Stimulated activated CD8-positive, alpha-beta memory T cell treated with anti-CD3 and anti-CD28 coated beads, Interleukin-12 subunit alpha, Interleukin-12 subunit beta, amount 100 ng/mL, for 4 hours (primary cell): ENCODE measurements at regions not wholly inside any gene's neighbourhood (a gene's known extent, or its start where the extent isn't known, plus 50 kb on each side); places are given as distances from the start of the nearest gene placed in this dataset.
"Not testable (repeated sequence)": the region's sequence is repeated elsewhere in the genome, so short reads cannot be mapped to it uniquely, and the experiment has no call there.

Source experiments
- DNase-seq: peaks from one replicate; pipeline ENCODE4 v3.0.0-alpha.2; 2020; ENCODE audit warnings: low read depth

DNA sequence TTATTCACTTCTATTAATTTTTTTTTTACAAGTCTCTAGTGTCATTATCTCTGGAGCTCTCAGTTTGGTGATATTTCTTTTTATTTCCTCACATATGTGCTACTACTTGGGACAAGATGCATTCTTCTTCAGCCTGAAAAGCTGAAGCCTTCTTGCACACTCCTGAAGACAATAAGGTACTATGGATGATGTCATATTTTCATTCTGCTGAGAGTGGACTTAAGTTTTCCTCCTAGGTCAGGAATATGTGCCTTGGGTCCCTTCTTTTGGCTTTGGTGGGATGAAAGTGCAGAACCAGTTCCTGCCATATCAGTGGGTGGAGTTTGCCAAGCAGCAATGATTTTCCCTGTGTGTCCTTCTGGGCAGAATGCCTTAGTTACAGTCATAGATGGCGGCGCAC, 188.7 kb upstream of the EYA4 start:
- DNase-seq, result no peak

GRCh38 chr6:133055441-133055966, 185.7 kb upstream of the EYA4 start:
- DNase-seq, result no peak

DNA sequence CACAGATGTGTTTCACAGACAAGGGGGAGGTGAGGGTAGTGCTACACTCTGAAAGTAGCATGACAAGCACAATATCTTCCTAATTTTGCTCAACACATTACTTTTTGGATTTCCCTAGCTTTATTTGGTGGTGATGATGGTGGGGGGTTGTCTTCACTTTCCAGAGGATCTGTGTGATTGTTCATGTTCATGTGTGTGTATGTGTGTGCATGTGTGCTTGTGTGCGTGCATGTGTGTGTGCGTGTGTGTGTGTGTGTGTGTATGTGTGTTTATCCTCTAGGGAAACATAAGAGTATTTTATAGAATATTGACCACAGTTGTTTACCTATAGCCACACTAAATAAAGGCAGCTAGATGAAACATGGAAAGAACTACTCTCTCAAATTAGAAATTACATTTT, 183.8 kb upstream of the EYA4 start:
- no peak for DNase-seq

DNA sequence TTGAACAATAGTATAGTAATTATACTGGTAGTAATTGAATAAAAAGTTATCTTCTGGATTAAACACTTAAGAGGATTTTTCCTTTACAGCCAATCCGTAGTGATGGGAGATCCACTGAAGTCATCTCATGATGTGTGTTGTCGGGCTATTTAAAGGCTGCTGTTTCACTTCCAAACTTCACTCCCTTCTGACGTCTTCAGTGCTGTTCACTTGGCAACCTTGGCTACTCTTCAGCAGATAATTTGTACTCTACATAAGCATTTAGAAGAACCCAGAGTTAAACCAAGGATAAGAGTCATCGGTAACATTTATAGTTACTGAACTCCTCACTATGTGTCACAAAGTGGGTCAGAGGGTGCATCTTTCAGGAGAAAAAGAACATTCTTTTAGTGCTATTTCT, 179.1 kb upstream of the EYA4 start:
- DNase-seq, result no peak

DNA sequence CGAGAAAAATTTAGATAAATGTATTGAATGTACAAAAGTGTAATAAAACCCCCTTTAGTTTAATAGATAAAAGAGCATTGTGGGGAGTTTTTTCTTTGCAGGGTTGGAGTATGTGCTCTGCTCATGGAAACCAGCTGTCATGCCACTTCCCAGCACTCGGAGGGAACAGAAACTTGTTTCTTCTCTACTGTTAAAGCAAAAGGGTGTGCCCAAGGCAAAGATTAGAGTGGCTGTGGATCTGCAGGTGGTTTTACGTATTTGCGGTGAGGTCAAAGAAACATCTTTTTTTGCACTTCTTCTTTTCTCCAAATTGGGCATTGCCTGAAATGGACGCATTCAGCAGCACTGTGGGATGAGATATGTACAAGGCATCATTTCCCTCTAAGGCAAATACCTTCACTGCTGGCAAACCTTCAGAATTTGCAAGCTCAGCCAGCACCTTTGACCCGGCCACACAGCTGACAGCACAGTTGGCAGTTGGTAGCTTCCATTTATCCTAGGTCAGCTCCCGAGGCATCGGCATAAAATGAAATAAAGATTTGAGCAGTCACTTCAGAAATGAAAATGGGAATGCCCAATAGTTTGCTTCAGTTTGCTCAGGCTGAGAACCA, 178.4 kb upstream of the EYA4 start:
- no peak for DNase-seq

DNA sequence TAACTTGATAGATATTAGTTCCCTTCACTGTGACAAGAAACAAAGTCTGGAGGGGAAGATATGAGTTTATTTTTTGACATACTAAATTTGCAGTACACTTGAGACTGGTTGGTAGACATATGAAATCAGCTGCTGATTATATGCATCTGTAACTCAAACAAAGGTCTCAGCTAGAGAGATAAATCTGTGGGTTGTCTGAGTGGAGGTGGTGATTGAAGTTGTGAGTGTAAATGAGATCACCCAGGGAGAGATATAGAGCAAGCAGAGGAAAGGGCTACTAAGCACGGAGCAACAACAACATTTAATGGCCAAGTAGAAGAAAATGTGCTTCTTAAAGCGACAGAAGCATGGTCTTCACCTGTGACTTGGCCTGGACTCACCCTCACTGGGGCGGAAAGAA, 173.2 kb upstream of the EYA4 start:
- DNase-seq, result no peak

DNA sequence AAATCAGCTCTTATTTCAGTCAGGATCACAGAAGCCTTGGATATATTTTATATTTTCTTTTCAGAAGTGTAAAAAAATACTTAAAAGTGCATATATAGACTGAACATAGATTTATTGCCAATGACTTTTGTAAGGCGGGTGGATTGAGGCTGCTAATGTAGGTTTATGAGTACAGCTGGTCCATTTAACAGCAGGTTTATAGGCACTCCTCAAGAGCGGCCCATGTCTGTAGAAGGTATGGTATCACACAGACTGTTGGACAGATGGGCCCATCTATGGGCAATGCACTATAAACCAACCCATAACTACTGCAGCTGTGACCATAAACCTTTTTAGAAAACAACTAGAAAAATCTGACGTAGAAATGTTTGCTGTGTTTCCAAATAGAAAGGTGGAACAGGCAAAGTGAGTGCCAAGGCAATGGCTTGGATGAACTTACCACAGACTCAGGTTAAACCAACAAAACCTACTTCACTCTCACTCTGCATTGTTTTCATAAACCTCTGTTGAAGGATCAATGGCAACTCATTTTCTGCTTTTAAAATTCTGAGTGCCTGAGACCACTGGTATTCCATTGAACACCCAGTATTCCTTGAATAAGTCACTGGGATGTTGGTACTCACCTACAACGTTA, 170.6 kb upstream of the EYA4 start:
- no peak for DNase-seq

- no peak for DNase-seq
These were observed 161.3 kb upstream of the EYA4 start for GRCh38 chr6:133079901-133080300.

- no peak for DNase-seq
These were observed 157.7 kb upstream of the EYA4 start for GRCh38 chr6:133083248-133083967.

DNA sequence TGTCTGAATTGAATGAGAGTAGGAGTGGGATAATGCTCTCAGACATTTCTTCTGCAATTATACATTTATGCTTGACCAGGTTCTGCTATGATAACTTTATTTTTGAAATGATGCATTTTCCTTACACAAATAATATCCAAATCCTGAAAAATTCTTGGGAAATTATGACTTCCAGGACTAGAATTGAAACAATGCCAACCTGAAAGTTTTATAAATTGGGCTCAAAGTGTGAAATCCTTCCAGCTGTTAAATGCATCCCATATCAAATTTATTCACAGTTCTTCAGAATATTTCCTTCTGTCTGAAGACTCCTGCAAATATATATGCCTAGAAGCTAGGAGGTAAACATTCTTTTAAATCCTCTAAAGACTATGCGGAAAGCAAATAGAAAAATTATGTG, 155.7 kb upstream of the EYA4 start:
- no peak for DNase-seq

GRCh38 chr6:133085896-133086295, 155.3 kb upstream of the EYA4 start:
- DNase-seq, result no peak

- DNase-seq, result no peak
These were observed 152.0 kb upstream of the EYA4 start for GRCh38 chr6:133088931-133089695.

DNA sequence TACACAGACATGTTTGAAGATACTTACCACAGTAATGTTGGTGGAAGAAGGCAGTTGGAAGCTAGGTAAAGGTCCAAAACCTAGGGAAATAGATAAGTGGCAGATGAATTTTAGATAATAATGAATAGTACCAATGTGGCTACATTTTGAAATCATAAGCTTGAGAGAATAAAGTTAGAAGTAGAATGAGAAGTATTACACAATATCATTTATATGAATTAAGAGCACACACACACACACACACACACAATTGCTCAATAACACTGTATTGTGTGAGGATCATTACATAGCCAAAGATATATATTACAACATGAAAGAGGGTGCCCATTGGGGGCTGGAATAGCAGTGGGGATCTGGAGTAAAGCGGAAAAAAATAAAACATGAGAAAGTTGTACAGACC, 149.0 kb upstream of the EYA4 start:
- DNase-seq, result no peak

DNA sequence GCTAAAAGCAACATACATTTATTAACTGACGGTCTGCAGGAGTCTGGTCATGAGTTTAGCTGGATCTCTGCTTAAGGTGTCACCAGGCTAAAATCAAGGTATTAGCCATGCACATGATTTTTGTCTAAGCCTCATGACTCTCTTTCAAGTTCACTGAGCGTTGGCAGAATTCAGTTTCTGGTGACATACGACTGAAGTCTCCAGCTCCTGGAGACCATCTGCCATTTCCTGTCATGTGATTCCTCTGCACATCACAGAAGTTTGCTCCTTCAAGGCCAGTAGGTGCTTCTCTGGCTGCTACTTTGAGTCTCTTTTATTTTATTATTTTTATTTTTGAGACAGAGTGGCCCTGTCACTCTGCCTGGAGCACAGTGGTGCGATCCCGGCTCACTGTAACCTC, 148.4 kb upstream of the EYA4 start:
- no peak for DNase-seq

DNA sequence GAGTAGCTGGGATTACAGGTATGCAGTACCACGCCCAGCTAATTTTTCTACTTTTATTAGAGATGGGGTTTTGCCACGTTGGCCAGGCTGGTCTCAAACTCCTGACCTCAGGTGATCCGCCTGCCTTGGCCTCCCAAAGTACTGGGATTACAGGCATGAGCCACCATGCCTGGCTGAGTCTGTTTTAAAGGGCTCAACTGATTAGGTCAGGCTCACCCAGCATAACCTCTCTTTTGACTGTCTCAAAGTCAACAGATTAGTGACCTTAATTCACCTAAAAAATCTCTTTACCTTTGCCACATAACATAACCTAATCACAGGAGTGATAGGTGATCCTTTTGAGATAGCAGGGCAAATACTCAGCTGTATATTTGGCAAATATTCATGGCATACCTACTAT, 147.9 kb upstream of the EYA4 start:
- not testable (repeated sequence) for DNase-seq

GRCh38 chr6:133093956-133094355, 147.2 kb upstream of the EYA4 start:
- DNase-seq, result no peak

- no peak for DNase-seq
These were observed 143.9 kb upstream of the EYA4 start for GRCh38 chr6:133097208-133097607.

GRCh38 chr6:133099573-133099972, 141.6 kb upstream of the EYA4 start:
- DNase-seq, result no peak

GRCh38 chr6:133100865-133101264, 140.3 kb upstream of the EYA4 start:
- no peak for DNase-seq

- no peak for DNase-seq
These were observed 139.4 kb upstream of the EYA4 start for GRCh38 chr6:133101790-133102189.

DNA sequence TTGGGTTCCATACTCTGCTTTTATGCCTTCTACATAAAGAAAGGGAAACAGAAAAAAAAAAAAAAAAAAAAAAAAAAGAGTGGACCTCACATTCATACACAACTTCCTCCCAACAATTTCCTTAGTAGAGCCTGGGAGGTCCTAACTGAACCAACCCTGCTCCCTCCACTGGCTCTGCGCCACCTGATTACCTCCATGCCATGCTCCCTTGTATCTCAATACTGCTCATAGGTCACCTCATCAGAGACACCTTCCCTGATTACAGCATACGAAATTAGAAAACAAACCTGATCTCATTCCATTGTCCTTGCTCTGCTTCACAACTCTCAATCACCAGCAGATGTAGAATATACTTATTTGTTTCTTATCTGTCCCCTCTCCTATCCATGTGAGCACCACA, 134.2 kb upstream of the EYA4 start:
- no peak for DNase-seq

GRCh38 chr6:133108419-133108818, 132.7 kb upstream of the EYA4 start:
- no peak for DNase-seq

GRCh38 chr6:133114973-133115372, 126.2 kb upstream of the EYA4 start:
- DNase-seq, result no peak
